Spinal cord (tissue), 9 donors: ENCODE measurements at regions not wholly inside any gene's neighbourhood (a gene's known extent, or its start where the extent isn't known, plus 50 kb on each side); places are given as distances from the start of the nearest gene placed in this dataset.

Source experiments
- DNase-seq, 6 donors: peaks; one replicate each; pipeline versions ENCODE4 v3.0.0 to v3.0.0-alpha.2; 2013 to 2015; ENCODE audit warnings: low spot score in 6 of 6, low read depth in 4 of 6
- H3K27ac ChIP-seq: one replicate; pipeline ENCODE4 v1.5.1; 2013; ENCODE audit warnings: low read depth, low read length, control low read depth
- H3K27me3 ChIP-seq: one replicate; pipeline ENCODE4 v1.6.1; 2013; ENCODE audit warnings: low read length; ENCODE audit not compliant: control insufficient read depth, insufficient read depth
- H3K36me3 ChIP-seq: one replicate; pipeline ENCODE4 v1.6.1; 2013; ENCODE audit warnings: low read length; ENCODE audit not compliant: control insufficient read depth, insufficient read depth
- H3K4me1 ChIP-seq: one replicate; pipeline ENCODE4 v1.6.1; 2013; ENCODE audit warnings: low read length; ENCODE audit not compliant: control insufficient read depth, insufficient read depth
- H3K4me3 ChIP-seq: one replicate; pipeline ENCODE4 v1.5.1; 2013; ENCODE audit warnings: low read depth, low read length, control low read depth
- H3K9me3 ChIP-seq: one replicate; pipeline ENCODE4 v1.6.1; 2013; ENCODE audit warnings: low read length; ENCODE audit not compliant: control insufficient read depth, insufficient read depth
- WGBS: methylation state at CpG from one replicate; pipeline ENCODE4 v1.1.5; 2013; ENCODE audit warnings: missing lambda C conversion rate; ENCODE audit not compliant: insufficient coverage; 5-methylcytosine and 5-hydroxymethylcytosine counted together
- donor health status: healthy.

- Histone ChIP-seq H3K4me1 (no peaks in the 10 kb centered on the region), H3K4me3 (no peak overlapping the region), H3K27ac (no peak overlapping the region), H3K36me3 (no peaks in the 10 kb centered on the region), H3K9me3 (no peaks in the 10 kb centered on the region), H3K27me3 (no peaks in the 10 kb centered on the region)
- 73% methylated on average over 1 of the region's 3 CpGs for WGBS
- DNase-seq, result no peak
Observed at GRCh38 chr4:187460016-187460415, 535.6 kb upstream of the ZFP42 start.

GRCh38 chr4:187464573-187464972 is 531.0 kb upstream of the ZFP42 start:
- Histone ChIP-seq H3K4me3 (no peak overlapping the region), H3K4me1 (no peaks in the 10 kb centered on the region), H3K27ac (no peak overlapping the region), H3K27me3 (no peaks in the 10 kb centered on the region), H3K36me3 (no peaks in the 10 kb centered on the region), H3K9me3 (no peaks in the 10 kb centered on the region)
- peak in 1 of 6 donors; percentile 59 for DNase-seq

- peak in 1 of 6 donors; percentile 70 for DNase-seq
- no peak overlapping the region for H3K4me3 ChIP-seq
- no peaks in the 10 kb centered on the region for H3K9me3 ChIP-seq
- no peaks in the 10 kb centered on the region for H3K27me3 ChIP-seq
- WGBS, result no CpG with 5 or more reads among the region's 2 CpGs
- H3K27ac ChIP-seq, result no peak overlapping the region
- H3K4me1 ChIP-seq, result no peaks in the 10 kb centered on the region
- no peaks in the 10 kb centered on the region for H3K36me3 ChIP-seq
Observed at GRCh38 chr4:187467224-187467623, 528.3 kb upstream of the ZFP42 start.

GRCh38 chr4:187469627-187470026 is 525.9 kb upstream of the ZFP42 start:
- no peaks in the 10 kb centered on the region for H3K9me3 ChIP-seq
- no peaks in the 10 kb centered on the region for H3K4me1 ChIP-seq
- no peaks in the 10 kb centered on the region for H3K27me3 ChIP-seq
- no peak overlapping the region for H3K4me3 ChIP-seq
- no CpG with 5 or more reads among the region's 2 CpGs for WGBS
- H3K27ac ChIP-seq, result no peak overlapping the region
- no peaks in the 10 kb centered on the region for H3K36me3 ChIP-seq
- no peak for DNase-seq

- H3K4me1 ChIP-seq, result no peaks in the 10 kb centered on the region
- H3K9me3 ChIP-seq, result no peaks in the 10 kb centered on the region
- no peak for DNase-seq
- no peaks in the 10 kb centered on the region for H3K27me3 ChIP-seq
- no peaks in the 10 kb centered on the region for H3K36me3 ChIP-seq
- H3K27ac ChIP-seq, result no peak overlapping the region
- H3K4me3 ChIP-seq, result no peak overlapping the region
- 100% methylated on average over 2 of the region's 3 CpGs for WGBS
Observed at GRCh38 chr4:187470061-187470460, 525.5 kb upstream of the ZFP42 start.

- no peak overlapping the region for H3K4me3 ChIP-seq
- no peak overlapping the region for H3K27ac ChIP-seq
- H3K36me3 ChIP-seq, result no peaks in the 10 kb centered on the region
- 96% methylated on average over 6 of the region's 9 CpGs for WGBS
- no peaks in the 10 kb centered on the region for H3K27me3 ChIP-seq
- H3K9me3 ChIP-seq, result no peaks in the 10 kb centered on the region
- no peak for DNase-seq
- no peaks in the 10 kb centered on the region for H3K4me1 ChIP-seq
Observed at GRCh38 chr4:187474238-187474637, 521.3 kb upstream of the ZFP42 start.

- no CpG with 5 or more reads among the region's 2 CpGs for WGBS
- H3K9me3 ChIP-seq, result no peaks in the 10 kb centered on the region
- no peaks in the 10 kb centered on the region for H3K36me3 ChIP-seq
- no peak overlapping the region for H3K4me3 ChIP-seq
- H3K27ac ChIP-seq, result no peak overlapping the region
- no peaks in the 10 kb centered on the region for H3K27me3 ChIP-seq
- no peak for DNase-seq
- no peaks in the 10 kb centered on the region for H3K4me1 ChIP-seq
Observed at GRCh38 chr4:187475901-187476300, 519.7 kb upstream of the ZFP42 start.

- Histone ChIP-seq H3K36me3 (no peaks in the 10 kb centered on the region), H3K4me1 (no peaks in the 10 kb centered on the region), H3K4me3 (no peak overlapping the region), H3K27me3 (no peaks in the 10 kb centered on the region), H3K27ac (no peak overlapping the region), H3K9me3 (no peaks in the 10 kb centered on the region)
- no peak for DNase-seq
- WGBS, result 73% methylated on average over 3 of the region's 6 CpGs
Observed at GRCh38 chr4:187477224-187477623, 518.3 kb upstream of the ZFP42 start.

GRCh38 chr4:187478292-187479140 is 517.1 kb upstream of the ZFP42 start:
- Histone ChIP-seq H3K4me1 (no peaks in the 10 kb centered on the region), H3K27me3 (no peaks in the 10 kb centered on the region), H3K4me3 (no peak overlapping the region), H3K36me3 (no peaks in the 10 kb centered on the region), H3K9me3 (no peaks in the 10 kb centered on the region), H3K27ac (peak overlapping the region; percentile 37)
- peak in 2 of 6 donors; percentile 68 to 71 for DNase-seq
- 73% methylated on average over 13 of the region's 18 CpGs for WGBS

- Histone ChIP-seq H3K9me3 (no peaks in the 10 kb centered on the region), H3K27ac (no peak overlapping the region), H3K36me3 (no peaks in the 10 kb centered on the region), H3K4me3 (no peak overlapping the region), H3K4me1 (no peaks in the 10 kb centered on the region), H3K27me3 (no peaks in the 10 kb centered on the region)
- no CpG with 5 or more reads among the region's 6 CpGs for whole genome bisulfite sequencing
- DNase-seq, result no peak
Observed at GRCh38 chr4:187479511-187479910, 516.1 kb upstream of the ZFP42 start.
